ENCODE measurements at regions not wholly inside any gene's neighbourhood (a gene's known extent, or its start where the extent isn't known, plus 50 kb on each side); places are given as distances from the start of the nearest gene placed in this dataset.

DNA sequence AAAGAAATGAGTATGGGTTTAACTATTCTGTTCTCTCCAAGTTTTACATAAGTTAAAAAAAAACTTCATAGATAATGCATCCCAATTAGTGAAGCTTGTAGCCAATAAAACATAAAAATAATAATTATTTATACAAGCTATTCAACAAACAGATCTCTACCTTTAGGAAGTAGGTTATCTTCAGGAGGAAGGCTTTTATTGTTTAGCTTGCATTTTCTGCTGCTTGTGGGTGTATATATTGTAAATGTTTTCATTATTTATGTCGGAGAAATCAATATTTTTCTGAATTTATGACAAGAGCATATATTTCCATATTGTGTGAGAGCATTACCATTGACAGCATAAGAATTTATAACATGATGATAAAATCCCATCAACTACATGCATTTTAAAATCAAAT lies 208.3 kb downstream of the TRAM1L1 start:
- no peak overlapping the region for H3K27ac ChIP-seq
- DNase-seq (ENCODE audit: low read depth, low spot score) = no peak

DNA sequence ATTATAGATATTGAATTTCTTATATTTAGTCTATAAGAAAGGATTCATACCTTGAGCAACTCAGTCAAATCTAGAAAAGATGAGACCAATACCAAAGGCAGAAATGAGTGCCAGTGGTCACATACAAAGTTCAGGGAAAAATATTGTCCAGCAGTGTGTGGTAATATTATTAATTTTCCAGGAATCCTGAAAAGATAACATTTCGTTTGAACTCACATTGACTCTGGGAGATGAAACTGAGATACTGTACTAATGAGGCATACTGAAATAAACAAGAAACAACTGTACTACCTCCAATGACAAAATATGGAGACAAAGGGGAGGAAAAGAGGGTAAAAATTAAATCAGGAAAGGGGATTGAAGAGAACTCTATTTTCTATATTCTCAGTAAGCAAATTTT lies 212.4 kb downstream of the TRAM1L1 start:
- H3K27ac ChIP-seq = no peak overlapping the region
- no peak for DNase-seq (ENCODE audit: low read depth, low spot score)

DNA sequence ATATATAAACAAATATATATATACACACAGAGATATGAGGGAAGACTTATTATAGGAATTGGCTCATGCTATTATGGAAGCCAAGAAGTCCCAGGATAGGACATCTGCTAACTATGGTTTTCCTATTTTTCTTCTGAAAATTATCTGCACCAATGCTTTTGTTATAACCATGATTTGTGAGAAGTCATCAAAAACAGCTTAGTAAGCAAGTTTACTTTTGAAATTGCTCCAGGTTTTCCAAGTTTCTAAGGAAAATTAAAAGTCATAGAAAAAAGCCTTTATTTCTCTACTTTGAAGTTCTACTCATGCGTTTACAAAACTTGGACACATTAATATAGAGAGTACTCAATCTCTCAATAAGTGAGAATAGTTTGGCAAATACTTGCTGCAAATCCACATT lies 213.1 kb downstream of the TRAM1L1 start:
- H3K27ac ChIP-seq = no peak overlapping the region
- no peak for DNase-seq (ENCODE audit: low read depth, low spot score)

DNA sequence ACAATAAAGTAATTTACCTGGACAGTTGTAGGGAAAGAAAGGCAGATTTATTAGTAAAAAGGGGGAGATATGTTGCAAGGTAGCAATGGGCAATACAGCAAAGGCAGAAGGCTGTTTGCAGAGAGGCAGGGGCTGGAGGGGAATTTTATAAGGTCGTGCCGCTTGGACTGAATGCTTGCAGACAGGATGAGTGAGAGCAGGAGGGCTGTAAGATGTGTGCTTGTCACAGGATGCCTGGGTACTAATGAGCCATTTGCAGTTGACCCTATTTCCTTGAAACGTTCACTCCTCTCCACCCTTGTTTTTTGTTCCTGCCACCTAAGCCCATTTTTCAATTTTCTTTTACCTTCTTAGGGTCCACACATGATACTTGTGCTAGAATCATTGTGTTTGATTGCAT lies 214.7 kb downstream of the TRAM1L1 start:
- H3K27ac ChIP-seq = no peak overlapping the region
- no peak for DNase-seq (ENCODE audit: low read depth, low spot score)

DNA sequence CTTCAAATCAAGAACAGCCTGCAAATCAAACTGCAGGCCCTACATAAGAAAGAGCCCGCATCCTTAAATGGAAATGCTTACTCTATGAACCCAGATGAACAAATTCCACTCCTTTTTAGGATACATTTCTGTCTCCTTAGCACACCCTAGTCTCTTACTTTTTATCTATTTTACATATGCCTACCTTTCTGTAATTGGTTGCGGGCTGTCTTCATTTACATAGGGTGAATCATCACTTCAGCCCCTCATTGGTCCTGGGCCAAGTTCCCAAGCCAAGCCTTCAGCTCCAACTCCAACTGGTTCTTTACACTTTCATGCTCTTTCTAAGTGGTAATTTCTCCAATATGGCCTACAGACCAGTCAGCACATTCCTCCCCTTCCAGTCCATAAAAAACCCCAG lies 219.3 kb downstream of the TRAM1L1 start:
- DNase-seq (ENCODE audit: low read depth, low spot score) = no peak
- no peak overlapping the region for H3K27ac ChIP-seq

DNA sequence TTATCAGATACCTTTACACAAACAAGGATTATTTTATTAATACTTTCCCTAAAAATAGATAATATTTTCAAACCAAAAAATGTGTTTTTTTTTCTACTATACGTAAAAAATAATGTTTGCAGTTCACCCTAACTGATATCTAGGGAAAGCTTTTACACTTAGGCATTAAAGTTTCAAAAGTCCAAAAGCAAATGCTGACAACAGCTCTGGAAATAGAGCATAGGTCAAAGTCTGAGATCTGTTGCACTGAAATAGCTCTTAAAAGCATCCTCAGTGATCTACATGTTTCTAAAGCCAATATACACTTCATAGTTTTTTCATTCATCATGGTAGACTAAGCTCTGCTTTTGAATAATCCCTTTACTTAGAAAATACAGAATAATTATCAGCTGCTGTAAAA lies 222.8 kb downstream of the TRAM1L1 start:
- no peak for DNase-seq (ENCODE audit: low read depth, low spot score)
- H3K27ac ChIP-seq = no peak overlapping the region

DNA sequence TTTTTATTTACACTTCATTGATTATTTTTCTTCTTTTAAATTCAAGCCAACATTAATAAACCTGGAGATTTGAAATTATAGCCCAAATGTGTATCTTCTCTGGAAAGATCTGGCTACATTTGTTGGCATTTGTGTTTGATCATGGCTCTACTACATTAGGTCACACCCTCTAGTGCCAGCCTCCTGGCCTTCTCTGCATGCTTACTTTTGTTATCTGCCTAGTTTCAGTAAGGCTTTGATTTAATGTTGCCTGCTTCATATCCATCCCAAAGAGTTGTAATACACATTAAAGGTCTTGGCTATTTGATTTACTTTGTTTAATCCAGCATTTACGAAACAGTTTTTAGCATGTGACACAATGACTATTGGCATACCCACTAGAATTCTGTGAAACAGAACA lies 224.5 kb downstream of the TRAM1L1 start:
- H3K27ac ChIP-seq = no peak overlapping the region
- no peak for DNase-seq (ENCODE audit: low read depth, low spot score)

DNA sequence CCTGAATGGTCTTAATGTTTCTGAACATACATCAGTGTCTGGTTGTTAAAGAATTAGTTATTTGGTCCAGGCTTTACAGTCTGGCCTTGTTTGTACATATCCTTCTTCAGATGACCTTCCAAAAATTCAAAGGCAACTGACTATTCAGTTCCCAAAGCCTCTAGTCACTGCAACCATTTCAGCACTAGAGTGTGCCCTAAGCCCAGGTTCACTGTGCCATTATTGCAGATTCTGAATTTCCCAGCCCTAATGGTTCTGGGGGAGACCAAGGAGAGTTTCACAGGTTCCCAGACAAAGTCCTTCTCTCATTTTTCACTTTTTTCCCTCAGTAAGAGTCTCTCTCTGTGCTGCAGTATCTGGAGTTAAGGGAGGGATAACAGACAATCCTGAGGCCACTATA lies 235.8 kb downstream of the TRAM1L1 start:
- no peak for DNase-seq (ENCODE audit: low read depth, low spot score)
- H3K27ac ChIP-seq = no peak overlapping the region

DNA sequence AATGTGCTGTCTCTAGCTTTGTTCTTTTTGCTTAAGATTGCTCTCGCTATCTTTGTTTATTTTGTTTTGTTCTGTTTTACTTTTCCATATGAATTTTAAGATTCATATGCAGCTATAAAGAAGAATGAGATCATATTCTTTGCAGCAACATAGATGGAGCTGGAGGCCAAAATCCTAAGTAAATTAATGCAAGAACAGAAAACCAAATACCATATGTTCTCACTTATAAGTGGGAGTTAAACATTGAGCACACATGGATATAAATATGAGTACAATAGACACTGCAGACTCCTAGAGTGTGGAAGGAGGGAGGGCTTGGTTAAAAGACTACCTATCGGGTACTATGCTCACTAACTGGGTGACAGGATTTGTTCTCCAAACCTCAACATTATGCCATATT lies 237.8 kb downstream of the TRAM1L1 start:
- H3K27ac ChIP-seq = no peak overlapping the region
- no peak for DNase-seq (ENCODE audit: low read depth, low spot score)

DNA sequence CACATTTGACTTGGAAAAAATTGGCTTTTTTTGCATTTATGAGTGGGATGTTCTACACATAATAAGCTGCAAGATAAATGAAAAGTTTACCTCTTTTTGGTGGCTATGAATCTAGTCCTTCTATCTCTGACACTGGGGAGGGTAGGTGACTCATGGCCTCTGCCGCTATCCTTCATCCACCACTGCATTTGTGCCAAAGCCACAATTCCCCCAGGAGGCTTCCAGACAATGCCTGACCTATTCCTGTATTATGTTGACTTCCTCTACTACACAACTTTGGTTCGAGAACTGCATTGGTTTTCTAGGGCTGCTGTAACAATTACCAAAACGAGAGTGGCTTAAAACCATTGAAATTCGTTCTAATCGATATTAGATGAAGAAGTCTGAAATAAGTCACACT lies 245.6 kb downstream of the TRAM1L1 start:
- DNase-seq (ENCODE audit: low read depth, low spot score) = no peak

DNA sequence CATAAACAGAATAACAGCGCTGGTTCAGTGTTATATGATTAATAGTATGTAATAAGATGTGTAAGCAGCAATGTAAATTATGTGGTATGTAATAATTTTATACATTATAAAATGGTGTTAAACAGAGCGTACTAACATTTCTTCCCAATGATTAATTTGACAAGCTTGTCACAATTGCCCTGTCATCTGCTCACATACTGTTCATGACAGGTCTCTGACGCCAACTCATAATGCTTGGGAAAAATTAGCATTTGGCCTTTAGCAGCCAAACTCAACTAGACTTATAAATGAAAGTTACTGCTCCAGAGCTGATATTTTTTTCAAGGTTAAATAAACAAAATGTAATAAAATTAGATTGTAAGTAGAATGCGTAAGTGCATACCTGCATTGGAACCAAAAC lies 246.8 kb downstream of the TRAM1L1 start:
- no peak overlapping the region for H3K27ac ChIP-seq

More for the DNA sequence above, 245.6 kb downstream of the TRAM1L1 start:
- H3K27ac ChIP-seq = no peak overlapping the region

DNA sequence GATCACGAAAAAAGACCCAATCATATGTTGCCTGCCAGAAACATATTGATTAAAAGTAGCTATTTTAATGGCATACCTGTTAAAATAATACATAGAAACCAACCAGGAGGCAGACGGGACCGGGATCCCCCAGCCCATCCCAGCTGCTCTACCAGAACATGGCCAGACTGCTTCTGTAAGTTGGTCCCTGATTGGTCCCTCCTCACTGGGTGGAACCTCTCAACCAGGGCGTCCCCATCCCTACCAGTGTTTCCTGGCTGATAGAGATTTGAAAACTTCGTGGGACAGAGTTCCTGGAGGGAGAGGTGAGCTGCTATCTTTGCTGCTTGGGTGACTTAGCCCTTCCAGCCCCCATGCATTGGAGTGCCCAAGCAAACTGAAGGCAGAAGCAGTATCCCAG lies 256.2 kb downstream of the TRAM1L1 start:
- H3K27ac ChIP-seq = no peak overlapping the region
- DNase-seq (ENCODE audit: low read depth, low spot score) = no peak

More for the DNA sequence above, 246.8 kb downstream of the TRAM1L1 start:
- DNase-seq (ENCODE audit: low read depth, low spot score) = no peak

DNA sequence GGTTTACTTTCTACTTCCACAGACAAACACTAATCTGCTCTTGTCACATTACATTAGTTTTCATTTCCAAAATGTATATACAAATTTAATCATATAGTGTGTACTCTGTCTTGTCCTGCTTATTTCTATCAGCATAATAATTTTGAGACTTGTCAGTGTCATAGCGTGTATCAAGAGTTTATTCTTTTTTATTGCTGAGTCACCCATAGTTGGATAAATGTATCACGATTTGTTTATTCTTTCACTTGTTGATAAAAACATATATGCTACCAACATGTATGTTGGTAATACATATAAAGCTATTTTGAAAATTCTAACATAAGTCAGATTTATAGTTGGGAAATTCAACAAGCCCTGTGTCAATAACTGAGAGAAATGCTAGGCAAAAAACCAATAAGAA lies 261.2 kb downstream of the TRAM1L1 start:
- no peak for DNase-seq (ENCODE audit: low read depth, low spot score)

DNA sequence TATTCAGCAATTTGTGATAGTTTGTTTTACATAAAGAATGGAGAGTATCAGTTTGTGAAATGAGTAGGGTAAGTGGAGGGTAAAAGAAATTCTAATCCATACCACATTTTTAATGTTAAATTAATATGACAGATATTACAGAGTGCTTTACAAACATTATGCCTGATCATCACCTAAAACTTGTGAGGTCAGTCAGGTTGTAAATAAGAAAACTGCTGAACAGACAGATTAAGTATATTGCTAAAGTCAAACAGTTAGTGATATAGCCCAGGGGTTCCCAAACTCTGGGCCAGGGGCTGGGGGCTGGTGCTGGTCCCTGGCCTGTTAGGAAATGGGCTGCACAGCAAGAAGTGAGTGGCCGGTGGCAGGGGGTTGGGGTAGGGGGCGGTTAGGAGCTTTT lies 273.6 kb downstream of the TRAM1L1 start:
- DNase-seq (ENCODE audit: low read depth, low spot score) = no peak
- H3K27ac ChIP-seq = no peak overlapping the region

More for the DNA sequence above, 261.2 kb downstream of the TRAM1L1 start:
- H3K27ac ChIP-seq = no peak overlapping the region

DNA sequence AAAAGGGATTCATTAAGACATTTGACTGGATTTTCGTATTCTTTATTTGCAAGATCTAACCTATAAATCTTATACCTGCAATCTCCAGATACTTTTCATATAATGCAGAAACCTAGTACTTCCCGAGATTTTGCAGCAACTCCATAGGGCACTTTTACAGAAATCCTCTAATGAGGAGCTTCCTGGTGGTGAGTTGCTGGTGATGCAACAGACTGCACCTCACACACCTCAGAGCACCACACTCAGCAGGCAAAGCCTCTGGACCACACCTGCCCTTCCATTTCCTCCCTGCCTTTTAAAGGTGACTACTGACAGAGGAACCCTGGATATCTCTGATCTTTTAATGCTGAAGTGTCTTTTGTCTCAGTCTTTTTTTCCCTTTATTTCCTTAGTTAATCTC lies 289.4 kb downstream of the TRAM1L1 start:
- no peak for DNase-seq (ENCODE audit: low read depth, low spot score)
- H3K27ac ChIP-seq = no peak overlapping the region

DNA sequence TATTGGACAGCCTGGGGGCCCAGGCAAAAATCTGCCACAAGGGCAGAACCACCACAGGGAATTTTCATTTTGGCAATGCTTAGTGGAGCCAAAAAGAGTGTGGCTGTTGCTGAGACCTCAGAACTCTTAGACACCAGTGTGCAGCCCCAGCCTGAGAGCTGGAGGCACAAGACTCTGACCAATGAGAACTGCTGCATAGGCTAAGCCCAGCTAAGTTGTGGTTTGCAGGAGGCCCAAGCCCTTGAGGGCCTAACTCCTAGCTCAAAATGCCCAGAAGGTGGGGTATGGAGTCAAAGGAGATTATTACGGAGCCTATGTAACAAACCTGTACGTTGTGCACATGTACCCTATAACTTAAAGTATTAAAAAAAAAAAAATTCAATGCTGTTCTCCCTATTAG lies 296.7 kb downstream of the TRAM1L1 start:
- no peak overlapping the region for H3K27ac ChIP-seq
- DNase-seq (ENCODE audit: low read depth, low spot score) = no peak

DNA sequence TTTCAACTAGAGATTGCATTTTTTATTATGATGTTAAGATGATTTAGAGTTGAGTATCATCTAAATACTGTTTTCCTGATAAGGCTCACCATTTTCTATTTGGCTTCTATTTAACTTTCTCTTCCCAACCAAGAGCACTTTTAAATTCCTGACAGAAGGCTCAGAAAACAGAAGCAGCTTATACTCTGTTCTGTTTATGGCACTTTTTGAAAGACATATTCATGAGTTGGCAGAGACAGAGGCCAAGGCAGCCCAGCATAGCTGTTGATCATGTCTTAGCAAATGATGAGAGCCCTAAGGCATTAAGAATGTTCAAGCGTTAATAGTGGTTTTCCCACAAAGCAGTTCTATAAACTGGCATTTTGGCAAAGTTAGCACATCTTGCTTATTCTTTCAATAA lies 330.3 kb downstream of the TRAM1L1 start:
- DNase-seq (ENCODE audit: low read depth, low spot score) = no peak
- no peak overlapping the region for H3K27ac ChIP-seq

DNA sequence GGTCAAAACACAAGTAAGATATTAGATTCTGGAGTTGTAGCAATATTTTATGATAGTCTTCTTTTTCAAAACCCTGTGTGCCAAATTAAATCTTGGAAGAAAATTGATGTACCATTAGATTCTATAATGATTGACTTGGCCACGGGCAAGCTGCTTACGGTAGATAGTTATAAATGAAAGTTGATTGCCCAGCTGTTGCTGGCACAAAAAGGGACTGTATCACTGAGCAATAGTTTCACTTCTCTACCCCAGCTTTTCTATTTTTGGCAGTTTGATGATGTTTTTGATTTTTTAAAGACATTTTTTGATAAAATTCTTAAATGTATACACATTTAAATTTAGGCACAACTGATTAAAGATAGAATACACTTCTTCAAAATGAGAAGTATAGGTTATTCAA lies 333.3 kb downstream of the TRAM1L1 start:
- no peak overlapping the region for H3K27ac ChIP-seq
- DNase-seq (ENCODE audit: low read depth, low spot score) = no peak

DNA sequence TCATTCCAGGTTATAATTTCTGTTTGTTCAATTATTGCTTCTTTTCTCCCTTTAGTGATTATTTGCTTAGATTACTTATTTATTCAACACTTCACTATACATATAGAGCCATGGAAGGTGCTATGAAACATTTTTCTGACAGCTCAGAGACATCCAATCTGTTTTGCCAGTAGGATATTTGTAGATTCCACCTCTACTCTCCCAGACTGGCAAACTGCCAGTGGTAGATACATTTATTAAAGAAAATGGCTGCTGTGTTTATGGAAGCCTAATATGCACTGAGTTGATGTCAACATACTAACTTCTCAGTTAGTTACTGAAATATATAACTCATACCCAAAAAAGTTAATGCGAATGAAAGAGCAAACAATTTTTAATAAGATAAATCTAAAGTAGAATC lies 348.6 kb downstream of the TRAM1L1 start:
- no peak for DNase-seq (ENCODE audit: low read depth, low spot score)
- H3K27ac ChIP-seq = no peak overlapping the region

DNA sequence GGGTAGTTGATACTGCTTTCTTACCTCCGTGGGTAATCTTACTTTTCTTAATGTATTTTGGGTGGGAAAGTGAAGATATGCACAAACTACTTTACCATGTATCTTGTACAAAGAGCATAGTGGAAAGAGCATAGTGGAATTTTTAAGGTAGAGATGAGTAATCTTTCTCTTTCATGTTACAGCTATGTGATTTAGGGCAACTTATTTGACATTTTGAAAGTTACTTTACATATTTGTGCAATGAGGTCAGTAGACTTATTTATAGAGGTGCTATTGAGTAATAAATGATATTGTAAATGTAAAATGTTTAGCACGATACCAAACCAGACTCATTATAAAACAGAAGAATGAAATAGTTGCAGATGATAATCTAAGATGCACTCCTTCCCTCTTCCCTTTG lies 351.2 kb downstream of the TRAM1L1 start:
- no peak for DNase-seq (ENCODE audit: low read depth, low spot score)
- H3K27ac ChIP-seq = no peak overlapping the region

DNA sequence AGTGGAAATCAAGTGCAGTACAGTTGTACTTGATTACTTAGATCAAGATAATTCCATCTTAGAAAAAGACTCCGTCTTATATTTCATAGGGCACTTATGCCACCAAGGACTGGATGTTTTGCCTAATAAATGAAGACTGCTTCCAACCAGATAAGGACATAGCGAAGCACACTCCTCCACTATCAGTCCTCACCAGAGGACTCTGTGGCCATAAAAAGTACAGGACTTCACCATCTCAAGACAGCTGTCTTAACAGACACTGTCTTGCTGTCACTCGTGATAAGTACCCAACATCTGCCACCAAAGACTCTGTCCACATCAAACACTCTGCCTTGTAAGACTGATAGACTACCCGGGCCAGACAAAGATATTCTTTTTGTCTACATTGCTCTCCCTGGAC lies 352.0 kb downstream of the TRAM1L1 start:
- DNase-seq (ENCODE audit: low read depth, low spot score) = no peak
- no peak overlapping the region for H3K27ac ChIP-seq

DNA sequence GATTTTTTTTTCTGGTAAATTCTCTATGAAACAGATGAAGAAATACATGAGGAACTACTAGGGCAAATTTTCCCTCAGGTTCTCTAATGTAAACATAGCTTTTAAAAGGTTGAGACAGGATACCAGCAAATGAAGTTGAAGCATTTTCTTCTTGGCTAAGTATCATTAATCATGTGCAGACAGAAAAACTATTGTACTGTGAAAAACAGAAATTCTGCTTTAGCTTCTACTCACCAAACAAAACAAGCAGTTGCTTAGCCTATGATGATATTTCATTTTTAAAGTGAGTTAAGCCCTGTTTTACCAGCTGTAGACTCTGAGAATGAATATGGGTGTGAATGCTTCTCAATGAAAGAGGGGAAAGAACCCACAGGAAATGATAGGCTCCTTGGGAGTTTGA lies 358.9 kb downstream of the TRAM1L1 start:
- no peak overlapping the region for H3K27ac ChIP-seq
- no peak for DNase-seq (ENCODE audit: low read depth, low spot score)

DNA sequence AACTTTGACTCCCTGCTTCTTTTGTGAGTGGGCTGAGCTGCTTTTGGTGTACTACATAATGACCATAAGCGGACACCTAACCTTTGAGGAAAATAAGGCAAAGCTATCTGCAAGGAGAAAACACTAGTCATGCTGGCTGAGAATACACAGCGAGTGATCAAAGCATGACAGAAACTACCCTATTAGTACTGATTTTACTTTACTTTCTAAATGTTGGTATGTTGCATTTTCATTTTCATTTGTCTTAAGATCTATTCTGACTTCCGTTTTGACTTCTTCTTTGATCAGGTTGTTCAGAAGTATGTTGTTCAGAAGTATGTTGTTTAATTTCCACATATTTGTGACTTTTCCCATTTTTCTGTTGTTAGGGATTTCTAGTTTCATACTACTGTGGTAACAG lies 361.1 kb downstream of the TRAM1L1 start:
- no peak overlapping the region for H3K27ac ChIP-seq
- DNase-seq (ENCODE audit: low read depth, low spot score) = no peak

Data from epithelial cell of prostate (primary cell).